AG04449 (cell line): ENCODE measurements at regions not wholly inside any gene's neighbourhood (a gene's known extent, or its start where the extent isn't known, plus 50 kb on each side); places are given as distances from the start of the nearest gene placed in this dataset.

Source experiments
- CTCF ChIA-PET: fragments of 350-600 bp; formaldehyde crosslinking; extraction: SDS; loops from one replicate; lab custom pipeline; 2021; ENCODE audit warnings: antibody characterized with exemption; lab: Yijun Ruan, JAX
- POLR2A ChIA-PET: fragments of 400-600, 350-600 bp; formaldehyde crosslinking; extraction: SDS; loops from one replicate; lab custom pipeline; 2020; ENCODE audit warnings: antibody characterized with exemption, inconsistent platforms; lab: Yijun Ruan, JAX
- DNase-seq: peaks from one replicate; pipeline ENCODE4 v3.0.0-alpha.2; 2010; ENCODE audit warnings: low read depth, low spot score
- H3K4me3 ChIP-seq: 2 replicates; pipeline ENCODE4 v1.5.1; 2011; ENCODE audit warnings: low read depth, mild to moderate bottlenecking, control low read depth, low read length
- CTCF ChIP-seq: IDR thresholded peaks from one replicate; pipeline ENCODE4 v1.5.1; 2011; ENCODE audit warnings: mild to moderate bottlenecking, moderate library complexity, low read length, control low read depth, inconsistent platforms; ENCODE audit not compliant: insufficient read depth; ENCODE audit errors: missing control alignments

GRCh38 chr2:120430501-120430830 is 84.5 kb downstream of the INHBB start:
- no peak overlapping the region for H3K4me3 ChIP-seq
- TF ChIP-seq CTCF: no peak
- ChIA-PET CTCF (no interaction called here), POLR2A (no interaction called here)
- no peak for DNase-seq

GRCh38 chr2:120430957-120431356 is 85.0 kb downstream of the INHBB start:
- no peak for DNase-seq
- ChIA-PET POLR2A (no interaction called here), CTCF (no interaction called here)
- TF ChIP-seq CTCF: no peak
- no peak overlapping the region for H3K4me3 ChIP-seq

- CTCF ChIA-PET: no interaction called here
Measured at GRCh38 chr2:120431386-120432292, 85.7 kb downstream of the INHBB start.

GRCh38 chr2:120432293-120432975 is 86.5 kb downstream of the INHBB start:
- ChIA-PET POLR2A (no interaction called here), CTCF (interaction anchor here (1.3 kb wide), 1 partner anchor 243 kb away, joined by 3 read pairs; no protein-coding TSS in a partner anchor)
- H3K4me3 ChIP-seq: no peak overlapping the region
- no peak for TF ChIP-seq CTCF
- no peak for DNase-seq

More at GRCh38 chr2:120431386-120432292, 85.7 kb downstream of the INHBB start:
- H3K4me3 ChIP-seq: no peak overlapping the region
- no peak for TF ChIP-seq CTCF
- DNase-seq: no peak
- POLR2A ChIA-PET: no interaction called here

GRCh38 chr2:120432976-120433815 is 87.3 kb downstream of the INHBB start:
- ChIA-PET CTCF (interaction anchor here (1.3 kb wide), 1 partner anchor 242 kb away, joined by 3 read pairs; no protein-coding TSS in a partner anchor), POLR2A (no interaction called here)
- no peak for TF ChIP-seq CTCF
- no peak overlapping the region for H3K4me3 ChIP-seq
- no peak for DNase-seq
